Adrenal gland (tissue), 9 donors: ENCODE measurements at regions not wholly inside any gene's neighbourhood (a gene's known extent, or its start where the extent isn't known, plus 50 kb on each side); places are given as distances from the start of the nearest gene placed in this dataset.

Experiments
- DNase-seq, 7 donors: peaks; one replicate each; pipeline ENCODE4 v3.0.0-alpha.2; 2019 to 2020
- H3K27ac ChIP-seq, 5 donors: fragments of 200-600 bp; sonication (generic) in 4 of 5; 1 replicate in 3 of 5; 2 replicates in 2 of 5; pipeline versions ENCODE4 v1.5.1 to v1.8.0; 2016 to 2020; ENCODE audit warnings: mild to moderate bottlenecking in 1 of 5
- H3K27me3 ChIP-seq: fragments of 200-600 bp; 2 replicates; pipeline ENCODE4 v1.8.0; 2021
- H3K36me3 ChIP-seq, 2 donors: fragments of 200-600 bp; replicated peaks in 1 of 2; 1 replicate in 1 of 2; 2 replicates in 1 of 2; pipeline versions ENCODE4 v1.5.1 to v1.8.0; 2018 to 2022
- H3K4me1 ChIP-seq, 2 donors: fragments of 200-600 bp; replicated peaks in 1 of 2; 1 replicate in 1 of 2; 2 replicates in 1 of 2; pipeline versions ENCODE4 v1.5.1 to v1.8.0; 2018 to 2021
- H3K4me3 ChIP-seq, 4 donors: fragments of 200-600 bp; sonication (generic) in 3 of 4; one replicate each; pipeline ENCODE4 v1.5.1; 2016 to 2018
- H3K9me3 ChIP-seq, 3 donors: fragments of 200-600 bp; sonication (generic) in 1 of 3; replicated peaks in 1 of 3; 1 replicate in 2 of 3; 2 replicates in 1 of 3; pipeline versions ENCODE4 v1.5.1 to v1.8.0; 2016 to 2021
- CTCF ChIP-seq, 6 experiments: fragments of 450-650 bp in 4 of 6; fragments of 200-600 bp in 2 of 6; sonication (generic) in 1 of 6; IDR thresholded peaks; 1 replicate in 5 of 6; 2 replicates in 1 of 6; pipeline versions ENCODE4 v1.5.1 to v1.8.0; 2016 to 2021; ENCODE audit warnings: antibody characterized with exemption in 6 of 6, mild to moderate bottlenecking in 2 of 6, moderate library complexity in 1 of 6
- POLR2A ChIP-seq, 2 donors: fragments of 450-650 bp; IDR thresholded peaks; one replicate each; pipeline ENCODE4 v1.6.1; 2017; ENCODE audit warnings: antibody characterized with exemption in 2 of 2, mild to moderate bottlenecking in 2 of 2, moderate library complexity in 1 of 2
- WGBS, 4 donors: extraction: QIAGEN DNeasy Blood & Tissue Kit in 2 of 4; methylation state at CpG; one replicate each; pipeline versions ENCODE4 v1.1.5 to v1.1.7; 2013 to 2017; 5-methylcytosine and 5-hydroxymethylcytosine counted together
- intact Hi-C, 2 donors: fragments of 100-400 bp; cut with DNase I; formaldehyde crosslinking; loops; one replicate each; pipeline versions ENCODE4 v1.14.1 to v1.15.0; 2022 to 2023
- donor health status: healthy with polysubstance abuse.
- donor health status: Bipolar disorder and iron deficiency.
- donor health status: DM: yes; HTN: yes; CAD: no.
- donor health status: DM: no; HTN: no; CAD: no.
- donor health status: DM: no; HTN: no; CAD: no.

GRCh38 chr5:13480834-13481233 is 463.7 kb downstream of the DNAH5 start:
- H3K4me1 ChIP-seq = no peaks in the 10 kb centered on the region
- no peak overlapping the region for H3K4me3 ChIP-seq
- H3K36me3 ChIP-seq = no peaks in the 10 kb centered on the region
- no peaks in the 10 kb centered on the region for H3K9me3 ChIP-seq
- WGBS, 4 donors = 49 to 68% (median 60%) methylated on average over 2 of the region's 2 CpGs
- H3K27ac ChIP-seq = no peak overlapping the region
- TF ChIP-seq POLR2A (IDR thresholded peaks at IDR 0.05) (no peak), CTCF (IDR thresholded peaks at IDR 0.05) (no peak)
- intact Hi-C loops = no loop called here
- no peaks in the 10 kb centered on the region for H3K27me3 ChIP-seq
- DNase-seq = no peak

GRCh38 chr5:13478831-13479465 is 465.5 kb downstream of the DNAH5 start:
- no peaks in the 10 kb centered on the region for H3K36me3 ChIP-seq
- peak; percentile 42 to 68 (median 62) for TF ChIP-seq CTCF (IDR thresholded peaks at IDR 0.05)
- TF ChIP-seq POLR2A (IDR thresholded peaks at IDR 0.05) = no peak
- no peaks in the 10 kb centered on the region for H3K27me3 ChIP-seq
- DNase-seq = peak; percentile 40 to 66 (median 46)
- no peaks in the 10 kb centered on the region for H3K4me1 ChIP-seq
- no peak overlapping the region for H3K27ac ChIP-seq
- H3K4me3 ChIP-seq = no peak overlapping the region
- intact Hi-C loops = loop anchor here in 1 of 2 donors (10.0 kb wide), 1 partner anchor 224 kb away; no protein-coding TSS in a partner anchor
- WGBS, 4 donors = 23 to 29% (median 27%) methylated on average over 9 of the region's 9 CpGs
- H3K9me3 ChIP-seq = no peaks in the 10 kb centered on the region

- no peak for DNase-seq
- 64 to 68% (median 65%) methylated on average over 7 of the region's 7 CpGs for WGBS, 4 donors
- H3K36me3 ChIP-seq = no peaks in the 10 kb centered on the region
- H3K9me3 ChIP-seq = no peaks in the 10 kb centered on the region
- no peak for TF ChIP-seq CTCF (IDR thresholded peaks at IDR 0.05)
- no peak for TF ChIP-seq POLR2A (IDR thresholded peaks at IDR 0.05)
- no peaks in the 10 kb centered on the region for H3K4me1 ChIP-seq
- H3K4me3 ChIP-seq = no peak overlapping the region
- intact Hi-C loops = loop anchor here in 1 of 2 donors (10.0 kb wide), 1 partner anchor 222 kb away; no protein-coding TSS in a partner anchor
- no peak overlapping the region for H3K27ac ChIP-seq
- no peaks in the 10 kb centered on the region for H3K27me3 ChIP-seq
Observed at GRCh38 chr5:13477118-13477737, 467.3 kb downstream of the DNAH5 start.

DNA sequence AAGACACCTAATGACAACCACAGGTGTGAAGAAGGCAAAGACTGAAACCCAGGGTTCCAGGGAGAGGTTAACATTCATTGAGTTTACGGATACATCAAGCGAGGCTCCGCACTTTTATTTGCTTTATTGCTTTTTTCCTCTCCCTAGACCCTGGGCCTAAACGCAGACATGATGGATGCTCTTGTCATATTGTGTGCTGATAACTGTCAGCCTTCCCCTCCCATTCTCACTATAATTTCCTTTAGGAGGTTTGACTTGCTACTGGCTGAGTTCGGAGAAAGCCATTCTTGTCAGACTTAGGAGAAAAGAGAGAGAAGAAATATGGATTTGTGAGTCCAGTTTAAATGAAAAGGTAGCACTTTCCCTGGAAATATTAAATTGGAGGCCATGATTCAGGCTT is 471.6 kb downstream of the DNAH5 start:
- Histone ChIP-seq H3K36me3 (no peaks in the 10 kb centered on the region), H3K9me3 (no peaks in the 10 kb centered on the region), H3K4me1 (no peaks in the 10 kb centered on the region), H3K27me3 (no peaks in the 10 kb centered on the region), H3K27ac (no peak overlapping the region), H3K4me3 (no peak overlapping the region)
- intact Hi-C loops = loop anchor here in 1 of 2 donors (10.0 kb wide), 1 partner anchor 218 kb away; no protein-coding TSS in a partner anchor
- TF ChIP-seq POLR2A (IDR thresholded peaks at IDR 0.05) (no peak), CTCF (IDR thresholded peaks at IDR 0.05) (no peak)
- 51 to 64% (median 58%) methylated on average over 5 of the region's 5 CpGs for WGBS, 4 donors
- DNase-seq = no peak
